ENCODE measurements at regions not wholly inside any gene's neighbourhood (a gene's known extent, or its start where the extent isn't known, plus 50 kb on each side); places are given as distances from the start of the nearest gene placed in this dataset.
A peak's percentile ranks its signal among the peaks of the same experiment; 100 is the strongest.
"Not testable (repeated sequence)": the region's sequence is repeated elsewhere in the genome, so short reads cannot be mapped to it uniquely, and the experiment has no call there.

DNA sequence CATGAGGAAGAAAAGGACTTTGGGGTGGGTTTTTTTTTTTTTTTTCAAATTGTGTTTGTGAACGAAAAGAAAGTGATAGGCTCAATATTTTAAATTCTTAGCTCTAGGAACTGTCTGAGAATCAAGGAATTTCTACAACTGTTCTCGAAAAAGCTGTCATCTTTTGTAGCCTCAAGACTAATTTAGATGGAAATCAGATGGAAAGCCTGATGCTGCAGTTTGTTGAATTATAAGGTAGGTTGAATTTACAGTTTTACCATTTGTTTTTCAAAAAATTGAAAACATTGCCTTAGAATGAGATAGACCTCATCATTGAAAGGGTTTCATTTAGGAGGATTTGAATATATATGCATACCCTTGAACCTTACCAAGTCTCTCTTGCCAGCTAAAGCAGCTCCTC lies 109.3 kb upstream of the TRHDE start:
- DNase-seq = no peak

DNA sequence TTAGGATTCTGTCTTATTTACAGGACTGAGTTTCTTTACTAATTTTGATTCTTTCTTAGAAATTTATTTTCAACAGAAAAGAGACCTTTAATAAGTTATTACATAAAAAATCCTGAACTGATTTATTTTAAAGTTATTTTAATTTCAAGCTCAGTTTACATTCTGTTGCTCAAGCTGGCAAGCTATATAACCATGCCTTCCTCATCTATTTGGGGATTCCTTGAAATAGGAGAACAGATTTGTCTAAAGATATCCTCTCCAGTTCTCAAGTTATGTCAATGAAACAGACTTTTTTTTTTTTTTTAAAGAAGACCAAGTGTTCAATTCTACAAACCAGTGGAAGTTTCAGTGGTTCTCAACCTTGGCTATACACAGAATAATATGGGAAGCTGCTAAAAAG lies 103.3 kb upstream of the TRHDE start:
- DNase-seq = no peak

DNA sequence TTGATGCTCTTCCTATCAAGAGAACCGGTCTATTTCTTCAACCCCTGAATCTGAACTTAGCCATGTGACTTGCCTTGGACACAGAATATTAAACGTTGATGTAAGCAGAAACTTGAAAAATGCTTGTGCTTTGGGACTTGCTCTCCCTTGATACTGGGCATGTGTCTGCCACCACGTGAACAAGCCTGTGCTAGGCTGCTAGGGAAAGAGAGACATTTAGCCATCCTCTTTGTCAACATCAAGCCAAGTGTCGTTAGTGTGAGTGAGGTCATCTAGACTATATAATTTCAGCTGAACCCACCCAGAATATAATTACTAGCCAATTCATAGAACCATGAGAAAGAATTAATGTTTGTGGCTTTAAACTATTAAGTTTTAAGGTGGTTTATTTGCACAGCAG lies 98.2 kb upstream of the TRHDE start:
- no peak for DNase-seq

DNA sequence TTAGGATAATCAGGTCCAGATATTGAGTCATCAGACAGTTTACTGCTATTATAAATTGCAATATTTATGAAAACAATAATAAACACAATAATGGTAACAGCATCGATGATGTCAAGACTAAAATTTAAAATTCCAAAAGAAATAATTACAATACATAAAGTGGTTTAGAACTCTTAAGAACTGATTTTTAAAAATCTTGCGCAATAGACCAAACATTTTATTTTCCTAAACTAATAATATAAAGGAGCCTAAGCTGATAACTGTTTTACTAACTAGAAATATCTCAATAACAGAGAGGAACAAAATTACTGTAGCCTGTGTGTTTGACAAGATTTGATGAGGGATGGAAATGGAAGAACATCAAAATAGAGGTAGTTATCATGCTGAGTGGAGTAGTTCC lies 93.9 kb upstream of the TRHDE start:
- no peak for DNase-seq

DNA sequence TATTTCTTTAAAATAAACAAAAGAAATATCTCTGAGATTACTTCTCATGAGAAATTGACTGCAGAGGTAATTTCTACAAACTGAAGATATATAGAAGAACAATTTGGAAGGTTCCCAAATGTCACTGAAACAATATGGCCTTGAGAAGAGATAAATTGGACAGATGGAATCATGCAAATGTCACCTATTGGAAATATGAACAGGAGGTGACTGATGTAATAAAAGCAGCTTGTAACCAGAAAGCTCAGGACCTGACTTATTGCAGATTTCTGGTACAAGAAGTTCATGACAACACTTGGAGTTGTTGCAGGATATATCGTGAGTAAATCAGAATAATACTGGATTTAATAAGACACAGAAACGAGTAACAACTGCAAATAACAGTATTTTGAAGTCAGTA lies 93.3 kb upstream of the TRHDE start:
- DNase-seq = no peak

DNA sequence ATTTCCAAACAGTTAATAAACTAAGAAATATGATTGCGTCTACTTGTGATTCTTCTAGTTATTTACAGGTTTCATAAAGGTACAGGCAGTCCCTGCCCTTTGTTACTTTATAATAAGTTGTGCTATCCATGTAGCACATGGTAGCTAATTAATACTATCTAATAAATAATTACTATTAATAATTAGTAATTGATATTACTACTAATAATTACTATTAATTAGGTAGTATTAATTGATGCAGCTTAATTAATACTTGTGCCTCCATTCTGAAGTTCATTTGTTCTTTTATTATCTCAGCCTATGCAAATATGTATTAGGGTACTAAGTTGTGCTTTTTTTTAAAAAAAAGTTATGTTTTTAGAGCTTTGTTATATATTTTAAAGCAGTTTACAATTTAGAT lies 92.3 kb upstream of the TRHDE start:
- no peak for DNase-seq

DNA sequence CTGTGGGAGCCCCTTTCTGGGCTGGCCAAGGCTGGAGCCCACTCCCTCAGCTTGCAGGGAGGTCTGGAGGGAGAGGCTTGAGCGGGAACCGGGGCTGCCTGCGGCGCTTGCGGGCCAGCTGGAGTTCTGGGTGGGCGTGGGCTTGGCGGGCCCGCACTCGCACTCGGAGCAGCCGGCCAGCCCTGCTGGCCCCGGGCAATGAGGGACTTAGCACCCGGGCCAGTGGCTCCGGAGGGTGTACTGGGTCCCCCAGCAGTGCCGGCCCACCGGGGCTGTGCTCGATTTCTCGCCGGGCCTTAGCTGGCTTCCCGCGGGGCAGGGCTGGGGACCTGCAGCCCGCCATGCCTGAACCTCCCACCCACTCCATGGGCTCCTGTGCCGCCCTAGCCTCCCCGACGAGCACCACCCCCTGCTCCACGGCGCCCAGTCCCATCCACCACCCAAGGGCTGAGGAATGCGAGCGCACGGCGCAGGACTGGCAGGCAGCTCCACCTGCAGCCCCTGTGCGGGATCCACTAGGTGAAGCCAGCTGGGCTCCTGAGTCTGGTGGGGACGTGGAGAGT lies 87.1 kb upstream of the TRHDE start:
- DNase-seq = not testable (repeated sequence)

DNA sequence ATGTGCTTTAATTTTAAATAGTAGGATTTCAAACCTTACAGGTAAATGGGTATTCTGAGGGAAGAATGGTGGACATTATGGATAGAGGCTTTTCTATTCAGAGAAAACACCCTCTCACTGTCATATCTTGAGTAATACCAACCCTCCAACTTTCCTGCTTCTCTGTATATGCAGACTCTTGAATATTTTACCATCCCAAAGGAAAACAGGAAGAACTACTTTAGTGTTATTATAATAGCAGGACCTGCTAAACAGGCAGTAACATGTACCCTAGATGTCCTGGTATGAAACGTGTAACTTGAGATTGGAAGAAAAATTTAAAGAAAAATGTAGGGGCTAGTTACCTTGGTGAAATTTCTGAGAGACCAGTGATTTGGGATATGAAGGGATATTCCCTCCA lies 82.9 kb upstream of the TRHDE start:
- DNase-seq = no peak

DNA sequence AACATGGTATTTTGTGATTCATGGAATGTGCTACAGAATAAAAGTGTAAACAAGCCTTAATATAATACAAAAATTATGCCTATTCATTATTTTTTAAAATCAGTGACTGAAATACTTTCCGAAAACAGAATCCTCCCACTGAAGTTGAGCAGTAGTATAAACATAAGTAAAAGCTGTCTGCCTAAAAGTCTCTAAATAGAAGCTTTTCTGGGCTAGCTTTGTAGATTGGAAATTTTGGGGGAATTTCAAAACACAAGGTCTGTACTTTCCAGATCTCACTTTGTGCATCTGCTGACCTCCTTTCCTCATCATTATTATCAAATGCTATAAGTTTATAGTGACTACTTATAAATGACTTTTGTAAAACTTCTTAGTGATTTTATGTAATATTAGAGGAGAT lies 80.4 kb upstream of the TRHDE start:
- no peak for DNase-seq

DNA sequence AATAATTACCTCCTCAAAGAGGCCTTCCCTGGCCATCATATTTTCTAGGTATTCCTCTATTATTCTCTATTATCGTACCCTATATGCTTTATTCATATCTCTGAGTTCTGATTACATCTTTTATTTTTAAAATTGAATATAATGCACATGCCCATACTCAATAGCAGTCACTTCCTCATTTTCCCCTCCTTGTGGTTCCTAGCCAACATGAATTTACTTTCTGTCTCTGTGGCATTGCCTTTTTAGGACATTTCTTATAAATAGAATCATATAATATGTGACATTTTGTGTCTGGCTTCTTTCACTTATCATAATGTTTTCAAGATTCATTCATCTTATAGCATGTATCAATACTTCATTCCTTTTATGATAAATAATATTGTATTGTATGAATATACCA lies 74.4 kb upstream of the TRHDE start:
- DNase-seq = no peak

DNA sequence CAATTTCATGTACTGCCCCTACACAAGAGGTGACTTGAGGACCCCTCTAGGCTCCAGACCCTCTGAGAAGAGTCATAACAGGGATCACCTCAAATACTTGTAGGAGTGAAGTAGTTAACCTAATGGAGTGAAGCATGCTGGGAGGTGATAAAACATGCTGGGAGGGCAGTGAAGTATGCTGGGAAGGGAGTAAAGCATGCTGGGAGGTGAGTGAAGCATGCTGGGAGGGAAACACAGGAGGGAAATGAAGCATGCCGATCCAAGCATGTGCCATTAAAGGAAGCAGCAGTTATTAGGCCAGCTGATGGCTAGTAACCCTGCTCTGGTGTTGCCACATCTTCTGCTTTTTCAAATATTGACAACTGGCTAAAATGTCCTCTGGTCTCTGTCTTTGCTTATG lies 70.7 kb upstream of the TRHDE start:
- no peak for DNase-seq

DNA sequence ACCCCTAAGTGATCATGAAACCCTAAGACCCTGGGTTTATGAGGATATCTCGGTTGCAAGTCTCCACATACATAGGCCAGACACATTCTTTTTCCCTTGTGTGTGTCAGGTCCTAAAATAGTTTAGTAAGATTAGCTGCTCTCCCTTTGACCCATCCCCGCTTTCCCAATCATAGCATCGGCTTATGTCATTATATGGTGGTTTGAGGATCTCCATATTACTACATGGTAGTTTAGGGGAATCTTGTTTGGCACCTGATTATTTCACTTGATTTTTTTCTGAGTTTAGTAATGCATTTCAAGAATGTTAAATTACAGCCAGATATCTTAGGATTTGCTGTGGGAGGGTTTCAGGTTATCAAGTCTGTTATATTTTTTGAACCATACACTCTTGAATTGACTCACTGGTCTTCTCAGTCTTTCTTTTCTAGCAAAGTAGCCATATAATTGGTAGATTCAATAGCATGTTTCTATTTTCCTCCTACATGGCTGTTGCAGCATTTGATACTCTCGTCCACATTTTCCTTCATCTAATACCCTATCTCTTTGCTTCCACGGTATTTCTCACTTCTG lies 68.3 kb upstream of the TRHDE start:
- DNase-seq = no peak

DNA sequence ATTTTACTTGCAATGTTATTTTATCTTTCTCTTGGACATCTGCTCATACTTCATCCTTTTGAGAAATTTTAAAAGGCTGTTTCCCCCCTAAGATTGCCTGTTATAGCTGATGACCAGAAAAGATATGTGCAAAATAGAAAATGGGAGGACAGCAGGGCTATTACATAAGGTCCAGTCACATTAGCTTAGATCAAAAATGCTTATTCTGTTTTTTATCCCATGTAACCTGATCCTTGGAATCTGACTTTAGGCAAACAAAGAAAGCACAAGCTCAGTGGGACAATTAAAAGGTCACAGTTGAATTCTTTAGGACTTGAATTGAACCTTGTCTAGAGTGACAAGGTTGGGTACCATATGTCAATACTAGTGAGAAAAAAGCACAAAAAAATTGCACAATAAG lies 65.1 kb upstream of the TRHDE start:
- DNase-seq = no peak

DNA sequence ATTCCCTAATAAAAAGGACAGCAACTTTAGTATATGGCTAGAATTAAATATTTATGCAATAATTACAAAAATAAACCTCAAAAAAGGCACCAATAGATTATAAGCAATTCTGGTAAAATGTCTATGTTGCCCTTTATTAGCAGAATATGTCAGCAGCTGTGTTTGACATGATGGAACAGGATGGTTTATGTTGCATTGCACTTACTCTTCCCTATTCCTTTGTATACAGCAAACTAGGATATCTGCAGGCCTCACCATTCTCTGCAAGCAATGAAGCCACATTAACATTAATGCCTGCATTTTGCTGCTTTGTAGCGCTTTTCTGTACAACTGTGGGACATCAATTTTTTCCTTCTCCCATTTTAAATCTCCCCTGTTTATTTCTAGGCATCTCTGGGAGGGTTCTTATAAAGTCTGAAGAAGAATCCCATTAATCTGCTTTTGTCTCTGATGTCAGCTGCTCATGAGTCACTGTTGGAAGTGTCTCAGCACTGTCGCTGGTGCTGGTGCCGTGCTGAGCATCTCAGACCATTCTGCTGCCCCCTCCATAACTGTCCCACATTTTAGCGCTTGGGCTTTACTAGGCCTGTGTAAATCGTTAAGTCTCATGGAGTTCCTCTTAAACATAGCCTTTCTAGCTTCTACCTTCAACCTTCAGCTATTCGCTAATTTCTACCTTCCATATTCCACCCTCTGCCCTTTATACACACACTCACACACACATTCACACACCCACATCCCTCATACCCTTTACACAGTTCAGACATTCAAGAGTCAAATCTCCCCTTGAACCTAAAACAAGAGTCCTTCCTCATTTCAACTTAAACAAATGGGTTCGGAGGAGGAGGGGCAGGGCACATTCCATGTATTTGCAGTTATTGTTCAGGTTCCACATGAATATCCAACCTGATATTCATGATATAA lies 64.4 kb upstream of the TRHDE start:
- DNase-seq = no peak

DNA sequence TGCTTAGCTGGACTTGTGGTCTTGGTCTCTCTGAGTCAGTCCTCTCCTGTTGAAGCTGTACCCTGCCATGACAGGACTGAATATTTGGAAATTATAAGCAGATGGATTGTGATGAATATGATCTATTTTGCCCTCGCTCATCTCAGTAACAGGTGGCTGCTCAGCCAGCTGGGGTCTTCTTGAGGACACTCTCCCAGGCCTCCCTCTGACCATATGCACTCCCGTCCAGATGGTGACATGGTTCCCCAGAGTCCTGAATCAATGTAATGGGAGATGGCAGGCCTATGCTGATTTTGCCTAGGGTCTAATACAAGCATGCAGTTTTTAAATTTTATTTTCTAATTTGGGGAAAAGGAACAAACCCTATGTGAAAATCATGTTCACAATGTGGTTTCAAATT lies 63.1 kb upstream of the TRHDE start:
- DNase-seq = no peak

DNA sequence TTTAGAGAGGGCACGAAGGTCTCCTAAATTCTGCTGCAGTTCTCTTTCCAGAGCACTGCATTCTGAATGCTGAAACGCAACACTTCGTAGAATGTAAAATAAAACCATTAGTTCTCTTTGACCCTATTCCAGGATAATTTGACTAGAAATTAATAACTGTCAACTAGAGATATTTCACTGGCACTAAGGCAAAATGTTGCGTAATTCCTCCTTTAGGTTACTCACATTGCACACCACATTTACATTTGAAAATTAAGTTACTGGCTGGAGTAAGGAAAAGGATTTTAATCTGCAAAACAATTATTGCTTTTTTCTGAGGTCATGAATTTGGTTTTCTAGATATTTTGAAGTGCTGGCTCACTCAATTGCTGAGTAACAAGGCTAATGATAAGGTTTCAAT lies 58.0 kb upstream of the TRHDE start:
- DNase-seq = peak; percentile 8

DNA sequence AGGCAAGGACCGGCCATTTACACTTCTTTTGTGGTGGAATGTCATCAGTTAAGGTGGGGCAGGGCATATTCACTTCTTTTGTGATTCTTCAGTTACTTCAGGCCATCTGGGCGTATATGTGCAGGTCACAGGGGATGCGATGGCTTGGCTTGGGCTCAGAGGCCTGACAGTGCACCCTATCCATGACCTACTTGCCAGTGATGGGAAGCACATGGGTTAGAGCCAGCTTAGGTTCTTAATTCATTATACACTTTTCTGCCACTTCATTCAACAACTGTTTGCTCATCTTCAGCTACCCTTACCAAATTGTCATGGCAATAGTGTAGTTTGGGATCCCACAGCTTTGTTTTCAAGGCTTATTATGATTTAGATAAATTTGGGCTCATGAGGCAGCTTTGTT lies 56.9 kb upstream of the TRHDE start:
- DNase-seq = not testable (repeated sequence)

DNA sequence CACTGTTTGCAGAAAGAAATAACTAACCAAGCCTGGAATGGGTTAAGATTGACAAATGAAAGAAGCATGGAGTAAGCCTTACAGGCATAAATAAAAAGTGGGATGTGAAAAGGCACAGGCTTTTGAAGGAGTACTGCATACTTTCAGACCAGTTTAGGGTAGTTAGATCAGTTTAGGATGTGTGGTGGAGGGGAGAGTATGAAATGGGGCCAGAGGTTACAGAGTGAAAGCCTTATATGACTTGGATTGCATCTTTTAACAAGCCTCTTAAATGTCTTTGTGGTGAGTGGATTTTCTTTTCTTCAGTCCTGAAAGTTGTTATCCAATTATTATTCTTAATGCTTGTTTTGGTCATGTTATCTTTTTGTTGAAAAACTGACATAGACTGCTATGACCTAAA lies 52.2 kb upstream of the TRHDE start:
- DNase-seq = peak; percentile 6

All from fibroblast of skin of scalp (primary cell).